HG03097 (cell line): ENCODE measurements at regions not wholly inside any gene's neighbourhood (a gene's known extent, or its start where the extent isn't known, plus 50 kb on each side); places are given as distances from the start of the nearest gene placed in this dataset.

ENCODE experiments used
- ATAC-seq: cut with Tn5 transposase; IDR thresholded peaks from one replicate; pipeline ENCODE4 v1.9.1; 2021; ENCODE audit not compliant: unreplicated experiment, low FRiP score

DNA sequence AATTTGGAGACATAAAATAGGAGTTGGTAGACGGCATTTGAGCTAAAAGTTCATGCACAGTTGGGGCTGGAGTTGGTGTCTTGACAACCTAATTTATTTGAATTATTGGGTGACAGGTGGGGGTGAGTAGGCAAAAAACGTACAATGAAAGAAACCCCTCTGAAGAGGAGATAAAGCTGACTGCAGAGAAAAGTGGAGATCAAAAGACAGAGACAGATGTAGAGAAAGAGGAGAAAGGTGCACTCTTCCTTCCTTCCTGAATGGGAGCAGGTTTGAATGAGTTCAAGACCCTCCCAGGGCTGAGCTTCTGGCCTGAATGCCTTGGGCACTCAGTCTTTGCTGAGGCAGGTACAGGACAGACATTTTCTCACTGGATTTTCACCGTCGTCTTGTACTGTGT lies 284.3 kb downstream of the DHX35 start:
- no peak for ATAC-seq

DNA sequence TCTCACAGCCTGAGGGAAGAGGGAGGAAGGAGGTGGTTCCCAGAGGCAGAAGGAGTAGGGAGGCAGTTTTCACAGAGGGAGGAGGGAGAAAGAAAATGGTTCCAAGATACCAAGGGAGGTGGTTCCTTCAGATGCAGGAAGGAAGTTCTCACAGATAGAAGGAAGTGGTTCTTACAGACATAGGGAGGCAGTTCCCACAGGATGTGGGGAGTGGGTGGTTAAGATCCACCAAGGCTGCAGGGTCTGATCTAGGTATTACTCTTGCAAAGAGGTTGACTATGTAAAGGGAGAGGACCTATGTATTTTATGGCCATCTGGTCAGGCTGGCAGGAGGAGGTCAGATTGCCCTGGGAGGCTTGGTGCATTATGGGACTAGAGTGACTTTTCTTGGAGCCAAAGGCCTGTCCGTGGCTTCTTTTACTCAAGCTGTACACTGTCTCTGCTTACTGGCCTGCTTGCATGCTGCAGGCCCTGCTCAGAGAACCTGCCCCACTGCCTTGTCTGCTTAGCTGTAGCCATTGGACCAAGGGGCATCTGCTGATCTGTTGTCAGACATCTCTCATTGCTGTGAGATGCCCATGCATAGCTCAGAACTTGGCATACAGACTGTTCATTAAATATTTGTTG lies 283.7 kb downstream of the DHX35 start:
- ATAC-seq: no peak

DNA sequence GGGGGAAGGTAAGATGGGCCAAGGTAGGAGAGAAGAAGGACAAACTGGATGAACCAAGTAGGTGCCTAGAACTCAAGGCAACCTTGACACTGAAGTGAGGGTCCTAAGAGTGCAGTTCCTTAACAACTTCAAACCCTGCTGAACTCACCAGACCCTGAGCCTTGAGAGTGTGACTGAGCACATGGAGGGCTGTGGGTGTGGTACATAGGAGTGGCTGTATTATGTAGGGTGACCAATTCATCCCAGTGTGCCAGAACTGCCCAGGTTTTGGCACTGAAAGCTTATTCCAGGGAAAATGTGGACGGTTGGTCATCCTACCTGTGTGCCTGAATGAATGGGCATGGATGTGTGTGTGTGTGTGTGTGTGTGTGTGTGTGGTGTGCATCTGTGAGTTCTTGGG lies 281.8 kb downstream of the DHX35 start:
- ATAC-seq: no peak

DNA sequence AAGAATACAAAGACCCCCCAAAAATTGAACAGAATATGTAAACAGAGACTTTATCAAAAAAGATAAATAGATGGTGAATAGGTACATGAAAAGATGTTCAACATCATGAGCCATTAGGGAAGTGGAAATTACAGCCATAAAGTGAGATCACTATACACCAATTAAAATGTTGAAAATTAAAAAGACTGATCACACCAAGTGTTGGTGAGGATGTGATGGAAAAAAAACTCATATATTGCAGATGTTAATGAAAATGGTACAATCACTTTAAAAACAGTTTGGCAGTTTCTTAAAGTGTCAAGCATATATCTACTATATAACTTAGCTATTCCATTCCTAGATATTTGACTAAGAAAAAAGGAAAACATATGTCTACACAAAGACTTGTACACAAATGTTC lies 280.5 kb downstream of the DHX35 start:
- no peak for ATAC-seq

DNA sequence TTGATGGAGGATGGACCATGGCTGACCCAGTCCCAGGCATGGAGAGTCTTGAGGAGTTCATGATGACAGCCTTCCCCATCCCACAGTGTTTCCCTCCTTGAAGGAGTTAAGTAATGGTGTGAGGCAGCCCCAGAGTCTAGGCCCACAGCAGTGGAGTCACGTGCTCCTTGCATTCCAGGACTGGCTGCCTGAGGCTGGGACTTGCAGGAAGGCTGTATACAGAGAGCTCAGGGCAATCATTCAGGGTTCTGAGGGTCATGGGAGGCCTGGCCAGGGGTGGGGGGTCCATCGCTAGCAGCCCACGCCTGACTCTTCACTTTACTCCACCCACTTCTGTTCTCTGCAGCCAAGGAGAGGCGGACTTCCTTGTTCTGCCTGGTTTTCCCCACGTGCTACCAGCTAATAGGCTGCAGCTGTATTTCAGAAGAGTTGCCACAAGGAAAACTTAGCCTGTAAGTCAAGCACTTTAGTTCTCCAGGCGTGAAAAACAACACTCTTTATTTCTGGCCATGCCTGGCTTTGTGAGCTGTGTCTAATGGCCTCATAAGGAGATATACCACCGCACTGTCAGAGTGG lies 272.5 kb downstream of the DHX35 start:
- no peak for ATAC-seq

GRCh38 chr20:39233755-39234154 lies 271.6 kb downstream of the DHX35 start:
- no peak for ATAC-seq

DNA sequence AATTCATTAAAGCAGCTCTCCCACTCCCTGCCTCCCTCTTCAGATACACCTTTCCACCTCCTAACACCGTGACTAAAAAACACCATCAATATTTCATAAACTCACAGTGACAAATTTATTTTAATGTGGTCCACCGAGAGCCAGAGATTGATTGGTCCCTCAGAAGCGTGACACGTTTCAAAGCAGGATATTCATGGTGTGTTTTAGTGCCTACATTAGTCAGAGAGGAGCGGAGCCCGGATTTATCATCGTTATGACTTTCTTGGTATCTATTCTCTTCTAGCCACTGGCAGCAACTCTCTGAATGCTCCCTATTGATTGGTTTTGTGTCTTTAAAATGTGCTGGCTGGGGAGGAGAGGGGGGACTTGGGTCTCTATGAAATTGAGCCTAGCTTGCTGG lies 265.3 kb downstream of the DHX35 start:
- no peak for ATAC-seq

DNA sequence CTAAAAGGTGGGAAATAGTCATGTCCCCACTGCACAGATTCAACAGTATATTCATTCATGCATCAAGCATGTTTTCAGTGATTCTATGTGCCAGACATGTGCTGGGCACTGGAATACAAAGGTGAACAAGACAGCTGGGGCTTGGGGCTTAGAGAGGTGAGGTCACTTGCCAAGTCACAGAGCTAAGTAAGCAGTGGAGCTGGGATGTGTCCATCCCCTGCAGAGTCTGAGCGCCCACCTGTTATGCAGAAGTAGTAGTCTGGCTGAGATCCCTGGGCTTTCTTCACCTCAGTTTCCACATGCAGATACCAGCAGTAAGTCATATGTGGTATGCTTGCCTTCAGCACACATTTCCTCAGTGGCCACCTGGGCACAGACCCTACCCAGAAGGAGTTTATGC lies 263.8 kb downstream of the DHX35 start:
- ATAC-seq: no peak

- no peak for ATAC-seq
These were observed 263.4 kb downstream of the DHX35 start for GRCh38 chr20:39225536-39225935.

DNA sequence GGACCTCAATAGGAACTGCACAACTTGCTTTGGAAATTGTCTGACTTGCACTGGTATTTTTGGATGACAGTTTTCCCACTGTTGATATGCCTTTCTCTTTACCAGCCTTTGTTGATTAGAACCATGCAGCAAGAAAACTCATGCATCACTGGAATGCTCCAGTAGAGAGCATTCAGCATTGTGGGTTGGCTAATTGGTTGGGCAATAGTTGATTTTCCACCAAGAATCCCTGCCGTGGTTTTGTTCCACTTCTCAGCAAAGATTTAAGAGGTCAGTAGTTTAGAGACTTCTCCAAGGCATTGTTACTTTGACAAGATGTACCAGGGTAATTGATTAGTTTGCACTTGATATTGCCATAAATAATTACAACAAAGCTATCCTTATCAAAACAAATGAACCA lies 260.0 kb downstream of the DHX35 start:
- no peak for ATAC-seq

GRCh38 chr20:39216195-39216594 lies 254.1 kb downstream of the DHX35 start:
- no peak for ATAC-seq

GRCh38 chr20:39214828-39215227 lies 252.7 kb downstream of the DHX35 start:
- ATAC-seq: no peak

DNA sequence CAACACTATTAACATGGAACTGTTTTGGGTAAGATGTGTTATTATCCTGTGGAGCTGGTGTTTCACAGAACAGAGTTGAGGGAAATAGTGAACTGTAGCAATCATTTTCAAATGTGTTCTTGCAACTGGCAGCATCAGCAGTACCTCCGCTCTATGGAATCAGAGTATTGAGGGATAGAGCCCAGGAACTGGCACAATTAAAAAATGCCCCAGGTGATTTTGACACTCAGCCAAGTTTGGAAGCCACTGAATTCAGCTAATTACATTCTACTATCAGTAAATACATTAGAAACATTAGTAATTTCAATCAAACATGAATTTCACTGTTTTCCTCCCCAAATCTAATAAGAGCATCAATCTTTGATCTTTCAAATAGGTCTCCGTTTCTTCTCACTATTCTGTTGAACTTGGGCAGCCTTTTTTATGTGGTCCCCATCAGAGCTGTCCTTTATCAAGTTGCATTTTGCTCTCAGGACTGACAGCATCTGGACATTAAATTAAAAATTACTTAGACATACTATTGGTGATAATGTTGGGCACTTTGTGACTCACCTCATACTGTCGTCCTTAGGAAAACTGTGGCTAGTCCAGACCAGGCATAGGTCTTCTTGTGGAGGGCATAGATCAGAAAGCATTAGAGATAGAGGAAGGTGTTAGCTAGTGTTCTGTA lies 251.5 kb downstream of the DHX35 start:
- no peak for ATAC-seq

DNA sequence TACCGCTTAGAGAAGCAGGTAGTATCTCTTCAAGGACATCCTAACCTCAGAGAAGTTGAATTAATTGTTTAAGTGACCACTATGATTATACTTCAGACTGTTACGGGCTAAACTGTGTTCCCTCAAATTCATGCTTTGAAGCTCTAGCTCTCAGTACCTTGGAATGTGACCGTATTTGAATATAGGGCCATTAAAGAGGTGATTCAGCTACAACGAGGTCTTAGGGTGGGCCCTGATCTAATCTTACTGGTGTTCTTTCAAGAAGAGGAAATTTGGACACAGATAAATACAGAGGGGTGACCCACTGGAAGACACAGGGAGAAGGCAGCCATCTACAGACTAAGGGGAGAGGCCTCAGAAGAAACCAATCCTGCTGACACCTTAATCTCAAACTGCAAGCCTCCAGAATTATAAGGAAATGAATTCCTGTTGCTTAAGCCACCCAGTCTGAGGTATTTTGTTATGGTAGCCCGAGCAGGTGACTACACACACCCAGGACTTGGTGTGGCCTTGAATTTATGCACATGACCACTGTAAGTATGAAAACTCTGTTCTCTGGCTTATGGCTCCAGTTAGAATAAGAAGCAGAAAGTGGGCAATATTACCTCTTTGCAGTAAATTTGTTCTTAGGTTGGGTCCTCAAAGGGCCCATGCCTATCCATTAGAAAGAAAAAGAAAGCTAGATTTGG lies 249.1 kb downstream of the DHX35 start:
- ATAC-seq: no peak

- ATAC-seq: no peak
These were observed 248.3 kb downstream of the DHX35 start for GRCh38 chr20:39210341-39211036.

DNA sequence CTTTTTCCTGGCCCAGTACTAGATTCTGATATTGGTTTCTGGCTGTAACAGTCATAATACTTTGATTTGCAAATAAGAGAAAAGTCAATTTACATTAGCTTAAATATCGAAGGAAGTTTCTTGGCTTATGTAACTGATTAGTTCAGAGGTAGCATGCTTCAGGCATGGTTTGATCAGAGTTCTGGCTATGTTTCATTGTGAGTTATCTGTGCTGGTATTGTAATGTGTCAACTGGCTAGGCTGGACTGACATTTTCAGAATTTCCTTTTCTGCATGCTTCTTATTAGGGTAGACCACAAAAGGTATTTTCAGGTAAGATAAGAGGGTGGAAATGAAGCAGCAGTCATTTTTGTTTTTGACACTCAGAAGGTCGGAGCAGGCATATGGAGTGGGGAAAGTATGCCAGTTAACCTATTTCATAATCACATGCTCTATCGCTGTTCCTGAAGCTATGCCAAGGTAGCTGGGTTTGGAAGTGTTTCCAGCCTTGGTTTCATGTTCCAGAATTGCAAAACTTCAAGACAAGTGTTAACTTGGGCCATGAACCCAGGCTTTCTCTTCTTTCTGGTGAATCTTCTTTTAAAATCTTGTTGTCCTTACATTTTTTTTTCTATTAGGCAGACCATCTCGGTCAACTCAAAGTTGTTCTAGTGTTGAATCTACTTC lies 244.9 kb downstream of the DHX35 start:
- ATAC-seq: no peak

DNA sequence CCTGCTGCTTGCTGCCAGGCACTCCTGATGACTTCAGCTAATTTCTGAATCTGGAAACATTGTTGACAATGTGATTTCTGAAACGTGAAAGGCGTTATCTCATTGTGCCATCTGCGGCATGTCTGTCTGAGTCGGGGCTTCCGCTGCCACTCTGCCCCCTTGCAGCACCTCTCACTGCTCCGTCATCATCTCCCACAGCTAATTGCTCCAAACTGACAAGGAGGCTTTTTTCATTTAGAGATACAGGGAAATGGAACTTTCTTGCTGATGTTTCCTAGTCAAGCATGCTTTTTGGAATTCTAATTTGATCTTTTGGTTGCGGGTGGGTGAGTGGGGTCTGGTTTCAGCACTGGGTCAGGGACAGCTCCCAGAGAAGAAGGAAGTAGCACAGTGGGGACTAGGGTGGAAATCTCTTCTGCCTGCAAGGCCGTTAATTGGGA lies 233.5 kb downstream of the DHX35 start:
- no peak for ATAC-seq

GRCh38 chr20:39190666-39191570 lies 228.8 kb downstream of the DHX35 start:
- no peak for ATAC-seq

DNA sequence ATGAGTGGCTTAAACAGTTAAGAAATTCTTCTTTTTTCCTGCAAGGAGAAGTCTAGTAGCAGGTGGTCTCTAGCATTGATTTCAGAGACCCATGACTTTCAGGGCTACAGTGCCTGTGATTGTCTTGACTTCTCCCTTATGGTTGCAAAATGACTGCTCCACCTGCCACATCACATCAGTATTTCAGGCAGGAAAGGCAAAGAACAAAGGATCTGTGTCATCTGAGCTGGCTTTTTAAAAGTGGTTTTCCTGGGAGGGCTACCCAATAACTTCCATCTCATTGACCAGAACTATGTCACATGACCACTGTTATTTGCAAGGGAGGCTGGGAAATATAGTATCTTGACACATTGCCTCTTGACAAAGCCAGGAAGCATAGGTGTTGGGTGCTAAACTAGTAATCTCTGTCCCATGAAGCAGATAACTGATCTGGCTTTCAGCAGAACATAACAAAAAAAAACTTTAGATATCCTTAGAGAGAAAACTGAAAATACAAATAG lies 226.2 kb downstream of the DHX35 start:
- no peak for ATAC-seq
